SK-N-SH (cell line): ENCODE measurements at regions not wholly inside any gene's neighbourhood (a gene's known extent, or its start where the extent isn't known, plus 50 kb on each side); places are given as distances from the start of the nearest gene placed in this dataset.

Experiments
- CHD2 ChIP-seq: fragments of 150-350 bp; IDR thresholded peaks from 2 replicates; pipeline ENCODE4 v1.6.1; 2018; ENCODE audit warnings: low read length; ENCODE audit not compliant: partially characterized antibody
- CTCF ChIP-seq: fragments of 200-600 bp; sonication (generic); IDR thresholded peaks from 2 replicates; pipeline ENCODE4 v1.6.1; 2017; ENCODE audit warnings: antibody characterized with exemption, mild to moderate bottlenecking, moderate library complexity
- EP300 ChIP-seq, 2 experiments: IDR thresholded peaks; 2 replicates each; pipeline versions ENCODE4 v1.4.0 to v1.6.1; 2012; ENCODE audit warnings: borderline replicate concordance in 1 of 2, low read depth in 1 of 2, low read length in 1 of 2
- IRF3 ChIP-seq: fragments of 150-350 bp; IDR thresholded peaks from 2 replicates; pipeline ENCODE4 v1.6.1; 2016; ENCODE audit warnings: mild to moderate bottlenecking, low read depth, low read length
- MXI1 ChIP-seq: IDR thresholded peaks from 2 replicates; pipeline ENCODE4 v1.6.1; 2012; ENCODE audit warnings: mild to moderate bottlenecking, low read depth, low read length, improper control_type of control experiment
- POLR2AphosphoS5 ChIP-seq: IDR thresholded peaks from 2 replicates; pipeline ENCODE4 v1.6.1; 2012; ENCODE audit warnings: low read depth, low read length
- RFX5 ChIP-seq: IDR thresholded peaks from 2 replicates; pipeline ENCODE4 v1.6.1; 2012; ENCODE audit warnings: mild to moderate bottlenecking, improper control_type of control experiment, low read length
- TAF1 ChIP-seq: IDR thresholded peaks from 2 replicates; pipeline ENCODE4 v1.6.1; 2012; ENCODE audit warnings: low read depth, mild to moderate bottlenecking, low read length, moderate library complexity, borderline replicate concordance
- USF2 ChIP-seq: fragments of 150-350 bp; IDR thresholded peaks from 2 replicates; pipeline ENCODE4 v1.6.1; 2017; ENCODE audit warnings: antibody characterized with exemption, low read length, low read depth, borderline replicate concordance
- YY1 ChIP-seq: IDR thresholded peaks from 2 replicates; pipeline ENCODE4 v1.4.0; 2012; ENCODE audit warnings: low read depth, mild to moderate bottlenecking

GRCh38 chr2:241970716-241971115 is 101.2 kb downstream of the RTP5 start:
- TF ChIP-seq YY1 (no peak), CTCF (no peak), RFX5 (no peak), IRF3 (no peak), EP300 (IDR thresholded peaks at IDR 0.05; ENCODE audit: borderline replicate concordance in 1 of 2, low read depth in 1 of 2, low read length in 1 of 2) (no peak), POLR2AphosphoS5 (no peak), MXI1 (no peak), CHD2 (no peak), TAF1 (no peak), USF2 (no peak)
